Nephron progenitor cell (in vitro differentiated cells): ENCODE measurements at regions not wholly inside any gene's neighbourhood (a gene's known extent, or its start where the extent isn't known, plus 50 kb on each side); places are given as distances from the start of the nearest gene placed in this dataset.

Source experiments
- DNase-seq: peaks from one replicate; pipeline ENCODE4 v3.0.0; 2021
- H3K27ac Mint-ChIP-seq: 2 replicates; pipeline ENCODE4 v1.8.0; 2021; ENCODE audit warnings: mild to moderate bottlenecking, moderate library complexity, mixed read lengths
- H3K27me3 Mint-ChIP-seq: 2 replicates; pipeline ENCODE4 v1.8.0; 2021; ENCODE audit warnings: mild to moderate bottlenecking, low read depth, mixed read lengths; ENCODE audit not compliant: poor library complexity
- H3K36me3 Mint-ChIP-seq: 2 replicates; pipeline ENCODE4 v1.8.0; 2021; ENCODE audit warnings: low read depth, mixed read lengths
- H3K4me1 Mint-ChIP-seq: 2 replicates; pipeline ENCODE4 v1.8.0; 2021; ENCODE audit warnings: mixed read lengths
- H3K4me3 Mint-ChIP-seq: 2 replicates; pipeline ENCODE4 v1.8.0; 2021; ENCODE audit warnings: mild to moderate bottlenecking, moderate library complexity, mixed read lengths
- H3K9me3 Mint-ChIP-seq: 2 replicates; pipeline ENCODE4 v1.8.0; 2021; ENCODE audit warnings: mild to moderate bottlenecking, moderate library complexity, mixed read lengths
- CTCF ChIP-seq: fragments of 200-600 bp; sonication (generic); IDR thresholded peaks from 2 replicates; pipeline ENCODE4 v1.5.0; 2021; ENCODE audit warnings: antibody characterized with exemption

- no peak for TF ChIP-seq CTCF
- peaks cover 23% of the 10 kb centered on the region for H3K4me1 Mint-ChIP-seq
- H3K9me3 Mint-ChIP-seq: peaks cover 21% of the 10 kb centered on the region
- no peak for DNase-seq
- peaks cover 7% of the 10 kb centered on the region for H3K36me3 Mint-ChIP-seq
- no peak overlapping the region for H3K4me3 Mint-ChIP-seq
- no peak overlapping the region for H3K27ac Mint-ChIP-seq
- H3K27me3 Mint-ChIP-seq: peaks cover 2% of the 10 kb centered on the region
These were observed 52.9 kb upstream of the AKAP12 start for GRCh38 chr6:151186804-151187330.
